NCI-H128 (cell line): ENCODE measurements at regions not wholly inside any gene's neighbourhood (a gene's known extent, or its start where the extent isn't known, plus 50 kb on each side); places are given as distances from the start of the nearest gene placed in this dataset.
"Not testable (repeated sequence)": the region's sequence is repeated elsewhere in the genome, so short reads cannot be mapped to it uniquely, and the experiment has no call there.

Experiments
- DNase-seq: peaks from one replicate; lab custom pipeline; 2025; ENCODE audit not compliant: unreplicated experiment; lab: John Stamatoyannopoulos, UW

DNA sequence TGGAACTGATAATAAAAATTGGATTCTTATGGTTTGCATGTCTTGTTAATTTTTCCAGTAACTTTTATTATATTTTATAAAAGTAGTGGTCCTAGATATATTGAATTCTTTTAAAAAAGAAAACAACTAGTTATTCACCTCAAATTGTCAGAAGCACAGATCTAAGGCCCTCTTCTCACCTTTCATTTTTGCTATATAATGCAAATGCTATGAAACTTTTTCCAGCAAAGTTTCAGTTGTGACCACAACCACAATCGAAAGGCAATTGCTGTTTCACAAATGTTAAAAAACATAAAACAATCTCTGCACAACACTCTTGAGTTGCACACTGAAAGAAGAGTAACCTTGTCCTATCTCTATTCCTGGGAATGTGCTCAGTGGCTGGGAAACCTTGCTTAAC is 479.8 kb upstream of the FLRT2 start:
- no peak for DNase-seq

DNA sequence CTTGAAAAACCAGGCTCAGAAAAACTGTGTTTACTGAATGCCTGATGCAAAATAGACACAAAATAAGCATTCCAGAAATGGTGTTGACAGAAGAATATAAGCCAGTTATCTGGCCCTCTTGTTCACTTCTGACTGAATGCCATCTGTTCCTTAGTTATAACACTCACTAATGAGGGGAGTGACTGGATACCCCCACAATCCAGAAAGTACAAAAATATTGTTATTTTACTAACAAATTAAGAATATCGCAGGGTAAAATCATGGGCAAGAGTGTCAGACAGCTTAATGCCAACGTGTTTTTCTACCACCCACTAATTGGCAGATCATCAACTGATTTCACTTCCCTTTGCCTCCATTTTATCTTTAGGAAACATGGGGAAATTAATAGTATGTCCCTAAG is 477.3 kb upstream of the FLRT2 start:
- no peak for DNase-seq

DNA sequence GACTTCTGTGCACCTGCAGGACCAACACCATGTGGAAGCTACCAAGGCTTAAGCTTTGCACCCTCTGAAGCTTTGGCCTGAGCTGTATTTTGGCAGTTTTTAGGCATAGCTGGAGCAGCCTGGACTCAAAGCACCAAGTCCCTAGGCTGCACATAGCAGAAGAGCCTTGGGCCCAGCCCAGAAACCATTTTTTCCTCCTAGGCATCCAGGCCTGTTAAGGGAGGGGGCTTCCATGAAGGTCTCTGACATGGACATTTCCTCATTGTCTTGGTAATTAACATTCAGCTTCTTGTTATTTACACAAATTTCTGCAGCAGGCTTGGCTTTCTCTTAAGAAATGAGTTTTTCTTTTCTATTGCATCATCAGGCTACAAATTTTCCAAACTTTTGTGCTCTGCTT is 475.8 kb upstream of the FLRT2 start:
- no peak for DNase-seq

DNA sequence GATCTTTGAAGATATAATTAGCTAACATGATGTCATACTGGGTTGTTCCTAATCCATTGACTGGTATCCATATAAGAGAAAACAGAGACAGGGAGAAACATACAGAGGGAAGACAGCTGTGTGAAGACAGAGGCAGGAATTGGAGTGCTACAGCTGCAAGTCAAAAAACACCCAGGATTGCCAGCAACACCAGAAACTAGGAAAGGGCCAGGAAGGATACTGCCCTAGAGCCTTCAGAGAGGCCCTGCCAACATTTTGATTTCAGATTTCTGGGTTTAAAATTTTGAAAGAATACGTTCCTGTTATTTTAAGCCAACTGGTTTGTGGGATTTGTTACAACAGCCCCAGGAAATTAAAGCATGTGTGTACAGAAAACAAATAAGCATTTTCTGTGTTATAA is 473.7 kb upstream of the FLRT2 start:
- DNase-seq, result no peak

DNA sequence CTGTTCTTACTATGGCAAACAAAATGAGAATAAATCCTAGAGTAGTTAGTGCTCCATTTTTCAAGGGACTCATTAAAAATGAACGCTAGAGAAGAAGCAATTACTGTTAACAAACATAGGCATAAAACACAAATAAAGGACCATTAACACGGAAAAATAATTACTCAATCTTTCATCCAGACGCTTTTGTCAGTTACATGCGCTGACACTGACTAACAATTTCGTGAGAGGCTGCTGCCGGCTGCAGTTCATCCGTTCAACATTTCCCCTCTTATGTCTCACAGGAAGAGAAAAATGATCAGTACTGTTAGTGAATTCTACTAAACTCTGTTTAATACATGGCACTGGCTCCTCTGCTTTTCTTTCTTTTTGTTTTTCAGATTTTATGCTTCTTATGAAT is 472.7 kb upstream of the FLRT2 start:
- no peak for DNase-seq

DNA sequence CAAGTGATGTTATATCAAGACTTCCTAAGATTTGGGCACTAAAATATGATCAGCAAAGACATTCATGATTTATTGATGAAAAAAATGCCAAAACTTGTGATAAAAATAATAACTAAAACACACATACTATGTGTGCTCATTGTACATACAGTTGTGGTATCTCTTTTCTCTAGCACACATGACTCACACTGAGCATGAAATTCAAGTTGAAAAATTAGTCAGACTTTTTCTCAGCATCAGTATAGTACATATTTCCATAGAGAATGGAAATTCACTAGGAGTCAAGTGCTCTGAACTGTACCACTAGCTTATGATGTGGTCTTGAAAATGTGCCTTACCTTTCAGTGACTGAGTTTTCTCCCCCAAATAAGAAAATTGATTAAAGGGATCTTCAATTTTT is 471.8 kb upstream of the FLRT2 start:
- DNase-seq, result no peak

DNA sequence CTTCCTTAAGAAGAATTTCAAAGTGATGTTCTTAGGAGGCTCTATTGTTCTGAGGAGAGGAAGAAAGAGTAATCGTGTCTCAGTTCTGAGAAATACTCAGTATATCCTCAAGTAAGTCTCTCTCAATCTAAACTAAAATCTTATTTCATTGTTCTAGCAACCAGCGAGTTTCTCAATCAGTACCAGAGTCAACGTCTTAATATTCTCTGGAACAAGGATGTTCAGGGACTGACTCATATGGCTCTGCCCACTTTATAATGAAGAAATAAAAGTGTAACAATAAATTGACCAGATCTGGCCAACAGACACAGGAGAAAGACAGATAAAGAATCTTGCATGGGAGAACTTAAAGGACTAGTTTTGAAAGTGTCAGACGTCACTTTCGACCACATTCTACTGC is 469.8 kb upstream of the FLRT2 start:
- no peak for DNase-seq

DNA sequence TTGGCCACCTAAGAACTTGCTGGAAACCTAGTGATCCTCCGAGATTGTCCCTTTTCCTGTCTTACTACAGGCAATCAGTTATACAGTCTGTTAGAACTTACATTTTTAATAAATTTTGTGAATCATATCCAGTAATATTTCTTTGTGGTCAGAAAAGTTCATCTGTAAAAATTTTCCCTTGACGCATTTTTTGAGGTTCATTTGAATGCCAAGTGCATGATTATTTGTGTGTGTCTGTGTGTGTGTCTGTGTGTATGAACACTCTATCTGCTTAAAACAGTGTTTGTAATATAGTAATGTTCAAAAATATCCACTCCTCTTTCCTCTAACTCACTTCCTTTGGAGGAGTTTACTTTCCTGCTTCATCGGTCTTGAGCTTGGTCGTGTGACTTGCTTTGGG is 468.7 kb upstream of the FLRT2 start:
- no peak for DNase-seq

DNA sequence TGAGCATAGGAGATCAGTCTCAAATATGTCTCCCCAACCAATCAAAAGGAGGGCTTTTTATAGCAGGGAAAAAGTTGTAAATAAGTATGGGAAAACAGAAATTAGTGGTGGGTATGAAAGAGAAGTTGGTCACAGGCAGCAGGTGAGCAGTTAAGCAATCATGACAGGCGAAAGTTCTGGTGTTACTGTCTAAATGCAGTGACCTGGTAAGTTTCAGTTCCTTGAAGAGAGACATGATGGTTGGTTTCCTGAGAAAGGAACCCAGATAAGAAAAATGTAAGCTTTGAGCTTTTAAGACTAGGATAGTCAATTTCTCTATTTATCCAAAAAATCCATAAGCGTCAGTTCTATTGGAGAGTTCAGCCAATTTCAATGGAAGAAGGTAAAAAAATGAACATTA is 466.2 kb upstream of the FLRT2 start:
- DNase-seq, result no peak

DNA sequence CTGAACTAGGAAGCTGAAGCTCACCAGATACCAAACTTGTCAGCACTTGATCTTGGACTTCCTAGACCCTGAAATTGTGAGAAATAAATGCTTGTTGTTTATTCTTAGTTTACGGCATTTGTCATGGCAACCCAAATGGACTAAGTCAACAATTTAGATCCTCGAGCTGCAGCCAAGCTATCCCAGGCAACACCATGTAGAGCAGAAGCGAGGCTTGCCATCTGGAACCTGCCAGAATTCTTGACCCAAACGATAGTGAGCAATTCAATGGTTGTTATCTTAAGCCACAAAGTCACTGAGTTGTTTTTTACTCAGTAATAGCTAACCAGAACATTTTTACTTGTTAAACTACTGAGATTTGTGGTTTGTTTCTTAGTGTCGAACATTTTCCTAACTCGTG is 458.5 kb upstream of the FLRT2 start:
- no peak for DNase-seq

DNA sequence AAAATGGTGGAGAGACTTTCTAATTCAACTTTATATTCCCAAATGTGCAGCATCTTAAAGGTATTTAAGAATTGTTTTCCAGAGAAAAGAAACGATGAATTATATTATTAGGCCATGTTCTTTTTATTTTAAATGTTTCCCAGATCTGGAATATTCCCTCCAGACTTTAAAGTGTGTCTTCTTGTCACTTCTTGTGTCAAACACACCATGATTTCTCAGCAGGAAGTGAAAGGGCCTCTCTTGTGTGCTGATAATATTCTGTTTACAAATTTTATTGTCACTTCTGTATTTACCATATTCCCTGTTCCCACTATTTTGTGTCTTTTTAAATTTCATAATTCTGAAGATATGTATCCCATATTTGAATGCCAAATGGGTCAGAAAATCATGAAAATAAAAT is 455.0 kb upstream of the FLRT2 start:
- no peak for DNase-seq

DNA sequence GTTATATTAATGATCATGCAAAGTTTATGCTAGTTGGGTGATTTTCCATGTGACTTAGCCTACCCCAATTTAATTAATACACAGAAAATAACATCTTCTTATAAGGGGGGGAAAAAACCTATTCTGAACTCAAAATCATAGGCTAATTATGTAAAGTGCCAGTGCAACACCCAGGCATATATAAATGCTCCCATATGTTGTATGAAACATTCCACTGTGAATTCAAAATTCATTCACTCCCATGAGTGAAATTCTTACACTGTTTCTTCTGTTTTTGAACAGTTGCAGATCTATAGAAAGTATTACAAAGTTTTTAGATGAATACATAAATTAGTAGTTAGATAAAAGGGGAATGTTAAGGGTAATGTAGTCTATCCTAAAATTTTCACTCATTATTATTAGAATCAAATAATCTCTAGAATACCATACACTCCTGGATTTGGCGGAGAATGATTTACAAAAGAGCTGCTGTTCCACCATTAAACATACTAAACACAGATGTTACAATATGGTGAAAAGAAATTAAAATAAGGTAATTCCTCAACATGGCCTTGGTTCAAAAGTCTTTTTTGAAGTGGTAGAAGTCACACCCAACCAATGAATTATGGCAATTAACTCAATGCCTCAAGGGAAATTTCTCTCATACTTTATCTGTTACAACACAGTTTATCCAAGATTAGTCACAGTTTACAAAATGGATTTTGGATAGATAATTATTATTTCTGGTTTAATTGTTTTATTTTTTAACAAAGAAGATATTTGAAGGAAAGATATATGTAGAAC is 454.1 kb upstream of the FLRT2 start:
- DNase-seq, result no peak

DNA sequence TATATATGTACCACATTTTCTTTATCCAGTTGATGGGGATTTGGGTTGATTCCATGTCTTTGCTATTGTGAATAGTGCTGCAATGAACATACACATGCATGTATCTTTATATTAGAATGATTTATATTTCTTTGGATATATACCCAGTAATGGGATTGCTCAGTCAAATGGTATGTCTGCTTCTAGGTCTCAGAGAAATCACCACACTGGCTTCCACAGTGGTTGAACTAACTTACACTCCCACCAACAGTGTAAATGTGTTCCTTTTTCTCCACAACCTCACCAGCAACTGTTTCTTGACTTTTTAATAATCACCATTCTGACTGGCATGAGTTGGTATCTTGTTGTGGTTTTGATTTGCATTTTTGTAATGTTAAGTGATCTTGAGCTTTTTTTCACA is 452.2 kb upstream of the FLRT2 start:
- not testable (repeated sequence) for DNase-seq

DNA sequence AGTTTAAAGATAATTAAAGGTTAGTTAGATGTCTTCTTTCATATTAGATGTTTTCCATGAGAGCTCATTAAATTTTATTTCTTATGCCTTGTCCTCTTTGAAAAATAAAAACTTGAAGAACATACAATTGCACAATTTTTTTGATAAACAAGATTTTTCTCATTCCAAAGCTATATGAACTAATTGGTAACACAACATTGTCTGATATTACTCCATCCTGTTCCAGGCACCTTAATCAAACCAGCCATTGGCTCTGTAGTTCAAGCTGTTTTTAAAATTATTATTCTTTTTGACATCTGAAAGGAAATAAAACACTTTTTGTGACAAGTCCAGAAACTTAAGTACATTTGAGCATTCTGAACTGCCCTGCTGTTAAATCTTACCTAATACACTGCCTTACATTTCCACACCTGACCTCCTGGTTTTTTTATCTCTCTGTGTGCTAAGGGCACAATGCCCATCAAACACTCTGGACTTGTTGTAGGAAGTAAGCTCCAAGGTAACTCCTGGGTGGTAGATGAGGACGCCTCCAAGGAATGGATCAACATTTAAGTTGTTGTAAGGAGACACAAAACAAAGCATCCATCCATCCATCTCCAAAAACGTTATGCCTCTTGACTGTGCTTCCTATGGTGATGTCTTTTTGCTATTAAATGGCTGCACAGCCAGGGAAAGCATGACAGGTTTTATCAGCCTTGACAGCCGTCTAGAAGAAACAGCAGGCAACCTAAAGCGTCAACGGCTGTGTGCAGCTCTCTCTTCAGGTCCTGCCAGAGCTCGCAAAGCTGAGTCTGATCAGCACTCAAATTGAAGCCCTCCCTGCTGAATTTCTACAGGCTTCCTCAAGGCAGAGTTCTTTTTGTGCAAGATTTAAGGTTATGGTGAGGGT is 449.9 kb upstream of the FLRT2 start:
- DNase-seq, result no peak

DNA sequence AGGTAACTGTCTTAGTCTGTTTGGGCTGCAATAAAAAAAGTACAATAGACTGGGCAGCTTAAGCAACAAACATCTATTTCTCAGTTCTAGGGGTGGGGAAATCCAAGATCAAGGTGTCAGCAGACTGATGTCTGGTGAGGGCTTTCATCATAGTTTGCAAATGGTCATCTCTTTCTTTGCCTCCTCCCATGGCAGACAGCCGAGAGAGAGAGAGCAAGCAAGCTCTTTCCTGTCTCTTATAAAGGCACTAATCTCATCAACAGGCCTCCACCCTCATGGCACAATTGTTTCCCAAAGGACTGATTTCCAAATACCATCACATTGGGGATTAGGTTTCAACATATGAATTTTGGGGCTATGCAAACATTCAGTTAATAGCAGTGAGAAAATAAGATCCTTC is 445.6 kb upstream of the FLRT2 start:
- no peak for DNase-seq

DNA sequence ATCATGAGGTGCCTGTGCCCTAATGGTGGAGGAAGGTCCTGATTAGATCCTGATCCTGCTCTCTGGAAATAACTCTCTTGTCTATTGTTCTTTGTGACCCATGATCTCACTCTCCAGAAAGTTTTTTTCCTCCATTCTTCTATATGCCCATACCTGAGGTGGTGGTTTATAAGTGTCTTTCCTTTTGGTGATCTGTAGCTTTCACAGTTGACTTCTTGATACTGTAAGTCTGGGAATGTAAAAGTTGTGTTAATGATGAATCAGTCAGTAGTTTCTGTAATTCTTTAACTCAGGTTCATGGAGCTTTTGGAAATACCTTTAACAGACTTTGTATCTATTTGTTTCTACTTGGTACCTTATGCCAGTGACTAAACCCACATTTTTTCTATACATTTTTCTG is 444.0 kb upstream of the FLRT2 start:
- DNase-seq, result no peak

DNA sequence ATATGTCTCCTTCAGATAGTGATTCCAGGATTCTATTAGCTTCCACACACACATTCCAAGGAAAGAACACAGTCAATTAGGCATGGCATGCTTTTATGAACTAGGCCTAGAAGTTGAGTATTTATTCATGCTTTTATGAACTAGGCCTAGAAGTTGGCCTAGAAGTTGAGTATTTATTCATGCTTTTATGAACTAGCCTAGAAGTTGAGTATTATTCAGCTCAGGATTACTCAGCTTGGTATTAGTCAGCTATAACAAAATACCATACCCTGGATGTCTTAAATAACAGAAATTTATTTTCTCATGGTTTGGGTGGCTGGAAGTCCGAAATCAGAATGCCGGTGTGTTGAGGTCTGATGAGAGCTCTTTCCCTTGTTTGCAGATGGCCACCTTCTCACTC is 442.7 kb upstream of the FLRT2 start:
- DNase-seq, result no peak

DNA sequence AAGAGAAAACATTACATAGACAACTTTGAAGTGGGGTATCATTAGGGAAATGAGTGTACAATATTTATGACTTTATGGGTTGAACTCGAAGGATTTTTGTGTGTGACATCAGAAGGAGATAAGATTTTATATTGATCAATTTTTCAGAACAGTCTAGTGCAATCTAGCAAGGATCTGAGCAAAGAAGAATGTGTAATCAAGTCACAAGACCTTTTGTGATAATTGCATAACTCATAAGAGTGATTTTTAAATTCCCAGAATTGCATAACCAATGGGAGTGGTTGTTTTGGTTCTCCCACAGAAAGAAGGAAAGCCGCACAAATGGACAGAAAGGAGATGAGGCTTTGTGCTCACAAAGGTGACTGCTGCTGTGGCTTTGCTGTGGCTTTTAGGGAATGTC is 441.8 kb upstream of the FLRT2 start:
- DNase-seq, result no peak

DNA sequence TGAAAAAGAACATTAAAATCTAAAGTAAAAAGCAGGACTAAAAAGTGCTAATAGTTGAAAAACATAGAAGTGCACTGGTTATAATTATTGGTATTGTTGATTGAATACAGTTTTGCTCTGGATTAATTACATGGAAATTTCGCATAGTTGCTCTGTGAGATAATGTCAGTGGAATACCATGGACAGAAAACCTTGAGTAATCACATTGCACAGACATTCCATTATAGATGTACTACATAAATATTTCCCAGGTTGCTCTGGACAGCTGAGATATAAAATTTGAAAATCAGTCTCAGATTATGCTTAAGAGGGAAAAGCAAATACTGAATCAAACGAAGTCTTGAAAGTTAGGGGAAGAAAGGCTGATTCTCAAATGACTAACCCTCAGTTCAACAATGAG is 439.3 kb upstream of the FLRT2 start:
- no peak for DNase-seq

DNA sequence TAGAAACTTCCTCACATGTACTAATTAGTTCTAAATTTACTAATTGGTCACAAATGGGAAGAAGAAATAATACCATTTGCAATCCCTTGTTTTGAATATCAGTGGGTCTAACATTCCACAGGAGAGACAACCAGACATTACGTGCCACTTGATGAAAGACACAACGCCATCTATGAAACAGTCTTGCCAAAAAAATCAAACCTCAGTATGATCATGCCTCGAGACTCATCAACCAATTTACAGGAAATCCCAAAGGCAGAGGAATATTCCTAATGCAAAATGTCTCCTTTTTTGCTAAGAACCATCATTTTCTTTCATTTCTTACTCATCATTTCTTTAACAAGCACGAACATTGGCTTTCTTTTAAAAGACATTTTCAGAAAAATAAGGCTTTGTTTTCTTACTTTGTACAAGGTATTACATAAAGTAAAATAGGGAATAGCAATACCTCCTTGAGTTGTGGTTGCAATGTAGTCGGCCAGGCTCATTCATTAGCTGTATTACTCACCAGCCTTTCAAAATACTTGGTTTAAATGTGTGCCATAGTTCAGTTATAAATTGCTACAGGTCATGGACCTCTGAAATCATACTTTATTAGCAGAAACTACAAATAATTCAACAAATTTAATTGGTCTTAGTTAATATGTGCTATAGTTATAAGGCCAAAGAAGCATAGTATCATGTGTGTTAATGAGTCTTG is 436.2 kb upstream of the FLRT2 start:
- no peak for DNase-seq

DNA sequence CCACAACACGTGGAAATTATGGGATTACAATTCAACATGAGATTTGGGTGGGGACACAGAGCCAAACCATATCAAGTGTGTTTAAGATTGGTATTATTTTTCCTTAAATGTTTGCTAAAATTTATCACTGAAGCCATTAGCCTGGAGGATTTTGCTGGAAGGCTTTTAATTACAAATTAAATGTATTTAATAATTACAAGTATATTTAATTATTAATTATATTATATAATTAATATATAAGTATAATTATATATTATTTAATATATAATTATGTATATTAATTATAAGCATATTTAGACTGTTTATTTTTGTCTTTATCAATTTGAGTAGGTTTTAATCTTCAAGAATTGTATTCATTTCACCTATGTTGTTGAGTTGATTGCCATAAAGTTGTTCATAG is 427.4 kb upstream of the FLRT2 start:
- no peak for DNase-seq

DNA sequence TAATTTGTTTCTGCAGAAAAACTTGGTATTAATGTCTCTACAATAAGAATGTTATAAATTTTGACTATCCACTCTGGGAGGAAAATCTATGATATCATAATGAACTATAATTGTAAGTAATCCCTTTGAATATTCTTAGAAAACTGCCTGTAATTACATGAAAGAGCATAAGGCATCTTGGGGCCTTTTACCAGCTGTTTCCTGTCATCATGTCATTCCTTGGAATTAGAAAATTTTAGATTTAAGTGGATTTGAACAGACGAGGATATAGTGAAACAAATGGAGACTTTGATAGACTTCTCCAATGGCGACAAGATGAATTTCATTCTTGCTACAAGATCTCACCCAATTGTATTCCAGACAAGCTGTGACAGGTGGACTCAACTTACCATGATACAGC is 423.4 kb upstream of the FLRT2 start:
- DNase-seq, result no peak
